ENCODE measurements at regions not wholly inside any gene's neighbourhood (a gene's known extent, or its start where the extent isn't known, plus 50 kb on each side); places are given as distances from the start of the nearest gene placed in this dataset.

DNA sequence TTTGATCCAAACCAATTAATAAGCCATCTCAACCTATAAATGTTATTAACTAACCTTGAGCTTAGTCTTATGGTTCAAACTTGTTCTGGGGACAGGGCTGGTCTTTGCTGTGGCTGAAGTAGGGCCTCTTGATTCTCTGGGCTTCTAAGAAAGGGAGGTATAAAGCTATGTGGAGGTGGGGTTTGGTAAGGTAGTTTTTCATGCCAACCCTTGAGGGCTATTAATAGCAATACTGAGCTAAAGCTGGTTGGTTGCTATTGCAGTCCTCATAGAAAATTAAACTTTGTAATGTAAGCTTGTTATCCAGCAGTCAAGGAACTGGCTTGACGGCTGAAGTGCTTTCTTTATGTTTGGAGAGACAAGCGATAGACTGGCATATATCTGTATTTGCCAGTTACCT lies 112.1 kb downstream of the RND3 start:
- TF ChIP-seq POLR2A (IDR thresholded peaks at IDR 0.05; ENCODE audit: low read depth, low read length) (no peak), POLR2AphosphoS5 (IDR thresholded peaks at IDR 0.05; ENCODE audit: low read depth, low read length) (no peak), TAF1 (IDR thresholded peaks at IDR 0.05; ENCODE audit: borderline replicate concordance, low read depth, low read length) (no peak)
